ENCODE measurements at regions not wholly inside any gene's neighbourhood (a gene's known extent, or its start where the extent isn't known, plus 50 kb on each side); places are given as distances from the start of the nearest gene placed in this dataset.

GRCh38 chr6:21679761-21680265 lies 86.3 kb downstream of the SOX4 start:
- Histone ChIP-seq H3T11ph (ENCODE audit: low read length) (no peak overlapping the region), H4K5ac (ENCODE audit: insufficient read length, low read depth, low read length) (no peak overlapping the region), H3K4me1 (ENCODE audit: insufficient read depth, low read length) (peaks cover 1% of the 10 kb centered on the region; the same call in 1 of the 2 replicates), H3K79me1 (ENCODE audit: insufficient read depth, low read depth, low read length, poor library complexity, severe bottlenecking) (peaks cover 10% of the 10 kb centered on the region), H3K27me3 (ENCODE audit: insufficient read depth, low read length) (no peaks in the 10 kb centered on the region), H4K91ac (ENCODE audit: insufficient read length, low read depth, low read length) (no peak overlapping the region), H3K4ac (ENCODE audit: low read depth, low read length) (no peak overlapping the region), H3K27ac (ENCODE audit: insufficient read length, low read depth, low read length) (no peak overlapping the region), H3K9me3 (ENCODE audit: control insufficient read depth, low read depth, low read length) (no peaks in the 10 kb centered on the region), H2BK12ac (ENCODE audit: insufficient read length, low read depth, low read length) (no peak overlapping the region), H2BK15ac (ENCODE audit: low read depth, low read length) (no peak overlapping the region), H4K20me1 (ENCODE audit: control insufficient read depth, insufficient read depth, insufficient read length) (no peaks in the 10 kb centered on the region), H3K23ac (ENCODE audit: insufficient read length, low read depth, low read length) (no peak overlapping the region), H3K23me2 (ENCODE audit: insufficient read length, low read depth, low read length, poor library complexity, severe bottlenecking) (no peaks in the 10 kb centered on the region), H2AK5ac (ENCODE audit: insufficient read length, low read length) (no peak overlapping the region), H3K79me2 (ENCODE audit: insufficient read depth, low read length) (peaks cover 56% of the 10 kb centered on the region; the same call in 1 of the 2 replicates), H3K4me2 (ENCODE audit: insufficient read depth, insufficient read length, low read length) (no peak overlapping the region), H3K14ac (ENCODE audit: insufficient read depth, low read length) (no peak overlapping the region), H2BK120ac (ENCODE audit: low read depth, low read length, poor library complexity, severe bottlenecking) (no peak overlapping the region), H3K56ac (ENCODE audit: insufficient read length, low read depth, low read length) (no peak overlapping the region), H2AFZ (ENCODE audit: low read length) (no peak overlapping the region), H3K9ac (ENCODE audit: extremely low read depth, insufficient read length, low read length) (no peak overlapping the region), H4K8ac (replicated peaks; ENCODE audit: insufficient read length, low read depth, low read length) (no peak overlapping the region), H2BK20ac (ENCODE audit: low read depth, low read length, poor library complexity, severe bottlenecking) (no peak overlapping the region), H2BK5ac (ENCODE audit: insufficient read length, low read length) (no peak overlapping the region), H3K18ac (ENCODE audit: insufficient read length, low read depth, low read length) (no peak overlapping the region)
- H3K9me3 Mint-ChIP-seq, result no peaks in the 10 kb centered on the region
- no CpG with 5 or more reads among the region's 2 CpGs for WGBS (ENCODE audit: extremely low coverage, insufficient read length, low lambda C conversion rate)
- no peak for DNase-seq
- H3K27ac Mint-ChIP-seq, result peak overlapping the region; percentile 44 to 62 (median 49); a peak in 4 of 7 replicates
- H3K4me1 Mint-ChIP-seq, result peaks cover 21 to 25% of the 10 kb centered on the region in 2 experiments
- no peak for TF ChIP-seq CTCF (conservative IDR thresholded peaks at IDR 0.05)
- H3K27me3 Mint-ChIP-seq (ENCODE audit: low read depth), result no peaks in the 10 kb centered on the region
- H3K4me3 Mint-ChIP-seq, result no peak overlapping the region
- peaks cover 46 to 71% (median 59%) of the 10 kb centered on the region in 3 experiments for H3K36me3 Mint-ChIP-seq (ENCODE audit: insufficient read depth in 1 of 3, low read depth in 3 of 3)
